HG03159 (cell line): ENCODE measurements at regions not wholly inside any gene's neighbourhood (a gene's known extent, or its start where the extent isn't known, plus 50 kb on each side); places are given as distances from the start of the nearest gene placed in this dataset.

Experiments
- ATAC-seq: cut with Tn5 transposase; IDR thresholded peaks from one replicate; pipeline ENCODE4 v1.9.1; 2021; ENCODE audit warnings: mild to moderate bottlenecking, moderate library complexity; ENCODE audit not compliant: unreplicated experiment

DNA sequence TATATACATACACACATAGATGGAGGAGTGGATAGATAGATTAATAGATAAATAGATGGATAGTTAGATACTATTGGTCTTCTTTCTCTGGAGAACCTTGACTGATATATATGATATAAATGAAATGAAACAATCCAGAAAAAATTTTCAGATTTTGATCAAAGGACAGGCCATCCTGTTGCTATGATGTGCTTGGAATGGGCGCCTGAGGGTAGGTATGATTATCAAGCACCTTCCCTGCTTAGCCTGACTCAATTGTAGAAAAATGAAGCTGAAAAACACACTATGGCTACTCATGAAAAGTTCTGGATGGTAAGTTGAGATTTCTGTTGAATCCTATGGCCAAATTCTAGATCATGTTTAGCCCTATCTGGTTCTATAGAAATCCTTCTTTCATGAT lies 266.5 kb upstream of the KLF4 start:
- ATAC-seq: no peak

DNA sequence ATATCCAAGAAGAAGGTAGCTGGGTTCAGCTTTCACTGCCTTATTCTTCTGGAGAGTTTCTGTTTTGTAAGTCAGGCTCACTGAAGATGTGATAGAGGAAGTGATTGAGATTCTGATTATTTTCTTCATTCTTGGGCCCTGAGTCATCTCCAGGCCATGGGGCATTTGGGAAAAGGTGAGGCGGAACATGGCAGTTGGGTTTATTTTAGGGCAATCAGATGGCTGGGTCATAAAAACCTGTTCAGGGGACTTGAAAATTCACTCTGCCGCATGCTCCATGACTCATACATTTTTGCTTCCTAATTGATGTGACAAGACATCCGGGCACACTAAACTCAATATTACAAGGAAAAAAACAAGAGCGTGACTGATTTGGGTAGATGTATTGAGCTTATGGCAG lies 265.7 kb upstream of the KLF4 start:
- ATAC-seq: no peak

DNA sequence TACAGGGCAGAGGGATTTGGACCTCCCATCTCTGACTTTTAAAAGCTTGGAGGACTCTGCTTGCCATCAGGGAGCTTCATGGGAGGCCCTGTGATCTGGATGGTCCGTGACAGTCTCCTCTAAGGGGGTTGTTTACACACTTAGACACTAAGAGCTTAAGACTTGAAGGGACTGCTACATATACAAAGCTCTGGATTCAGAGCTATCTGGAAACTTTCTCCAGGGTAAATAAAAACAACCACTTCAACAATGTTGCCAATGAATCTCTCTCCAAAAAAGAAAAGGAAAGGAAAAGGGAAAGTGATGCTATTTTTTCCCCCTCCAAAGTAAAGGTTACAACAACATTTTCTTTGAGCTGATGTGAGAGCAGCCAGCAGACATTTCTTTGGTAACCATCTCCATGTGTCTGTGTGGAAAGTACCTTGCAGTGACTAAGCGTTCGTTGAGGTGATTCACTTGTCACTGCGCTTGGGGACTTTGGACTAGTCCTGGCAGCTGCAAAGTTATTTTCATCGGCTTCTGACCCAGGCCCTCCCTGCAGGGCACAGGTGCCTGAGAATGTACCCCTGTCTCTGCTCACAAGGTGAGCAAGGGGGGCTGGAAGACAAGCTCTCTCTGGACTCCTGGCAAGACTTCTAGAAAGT lies 262.1 kb upstream of the KLF4 start:
- peak; percentile 73 for ATAC-seq

DNA sequence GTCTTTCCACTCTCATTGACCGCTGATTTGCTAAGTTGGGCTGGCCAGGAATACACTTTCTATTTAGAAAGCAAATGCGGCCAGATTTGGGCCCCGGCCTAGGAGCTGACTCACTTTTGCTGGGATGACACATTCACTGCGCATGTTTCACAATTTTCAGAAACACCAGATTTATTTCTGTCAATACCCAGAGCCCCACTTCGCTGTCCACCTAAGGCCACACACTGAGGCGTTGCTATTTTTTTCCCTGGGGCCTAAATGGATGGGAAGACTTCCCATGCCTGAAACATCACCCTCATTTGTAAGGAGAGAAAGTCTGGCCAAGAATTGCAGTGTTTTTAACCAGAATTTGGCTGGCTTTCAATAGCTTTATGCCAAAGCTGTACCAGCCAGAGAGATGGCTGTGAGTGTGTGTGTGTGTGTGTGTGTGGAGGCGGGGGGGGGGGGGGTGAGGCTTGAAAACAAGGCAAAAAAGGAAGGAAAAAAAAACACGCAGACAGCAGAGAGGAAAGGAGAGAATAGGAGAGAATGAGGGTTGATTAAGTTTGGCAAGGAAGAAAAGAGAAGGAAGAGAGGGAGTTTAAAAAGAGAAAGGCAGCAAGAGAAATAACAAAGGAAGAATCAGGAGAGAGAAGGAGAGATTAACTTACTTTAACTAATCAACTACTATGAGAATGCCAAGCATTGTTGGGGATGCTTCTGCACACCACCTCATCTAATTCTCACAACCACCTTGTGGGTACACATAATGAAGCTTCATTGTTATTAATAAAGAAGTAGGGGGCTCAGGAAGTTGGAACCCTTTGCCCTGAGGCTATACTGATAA lies 261.4 kb upstream of the KLF4 start:
- no peak for ATAC-seq

DNA sequence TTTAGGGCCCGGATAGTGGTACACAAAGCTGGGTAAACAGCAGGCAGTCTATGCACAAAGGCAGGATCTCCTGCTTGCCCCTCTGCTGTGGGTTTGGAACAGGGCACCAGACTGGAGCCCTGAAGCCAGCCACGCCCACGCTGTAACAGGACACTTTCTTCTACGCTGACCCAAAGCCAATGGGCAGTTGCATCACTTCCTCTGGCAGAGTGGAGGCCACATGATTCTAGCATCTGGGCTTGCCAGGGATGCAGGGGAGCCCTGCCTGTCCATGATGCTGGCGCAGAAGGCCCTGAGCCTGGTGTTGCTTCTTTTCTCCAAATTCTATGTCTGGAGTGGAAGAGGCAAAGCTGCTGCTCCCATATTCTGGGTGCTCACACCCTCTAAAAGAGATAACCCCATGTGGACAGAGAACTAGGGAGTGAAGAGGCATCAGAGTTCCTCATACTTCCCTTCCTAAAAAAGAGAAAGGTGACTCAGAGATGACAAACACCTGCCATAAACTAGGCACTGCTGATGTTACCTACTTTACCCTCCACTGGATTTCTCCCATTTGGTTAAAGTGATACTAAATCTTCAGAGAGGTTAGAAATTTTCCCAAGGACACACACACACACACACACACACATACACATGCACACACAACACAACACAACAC lies 260.3 kb upstream of the KLF4 start:
- no peak for ATAC-seq

DNA sequence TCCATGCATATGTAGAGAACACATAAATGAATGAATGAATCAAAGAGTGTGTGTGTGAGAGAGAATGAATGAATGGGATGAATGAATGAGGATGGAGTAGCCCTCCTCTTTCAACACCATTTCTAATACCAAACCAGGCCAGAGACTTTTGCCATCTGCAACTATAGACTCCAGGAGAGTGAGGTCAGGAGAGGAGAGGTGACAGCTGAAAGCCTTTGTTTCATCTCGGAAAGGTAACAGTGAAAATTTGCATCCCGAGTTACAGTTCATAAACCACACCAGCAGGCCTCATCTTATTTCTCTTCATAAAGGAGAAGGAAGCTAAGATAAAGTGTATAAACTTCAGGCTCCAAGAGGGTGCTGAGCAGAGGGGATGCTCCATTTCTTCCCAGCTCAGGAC lies 255.3 kb upstream of the KLF4 start:
- no peak for ATAC-seq

DNA sequence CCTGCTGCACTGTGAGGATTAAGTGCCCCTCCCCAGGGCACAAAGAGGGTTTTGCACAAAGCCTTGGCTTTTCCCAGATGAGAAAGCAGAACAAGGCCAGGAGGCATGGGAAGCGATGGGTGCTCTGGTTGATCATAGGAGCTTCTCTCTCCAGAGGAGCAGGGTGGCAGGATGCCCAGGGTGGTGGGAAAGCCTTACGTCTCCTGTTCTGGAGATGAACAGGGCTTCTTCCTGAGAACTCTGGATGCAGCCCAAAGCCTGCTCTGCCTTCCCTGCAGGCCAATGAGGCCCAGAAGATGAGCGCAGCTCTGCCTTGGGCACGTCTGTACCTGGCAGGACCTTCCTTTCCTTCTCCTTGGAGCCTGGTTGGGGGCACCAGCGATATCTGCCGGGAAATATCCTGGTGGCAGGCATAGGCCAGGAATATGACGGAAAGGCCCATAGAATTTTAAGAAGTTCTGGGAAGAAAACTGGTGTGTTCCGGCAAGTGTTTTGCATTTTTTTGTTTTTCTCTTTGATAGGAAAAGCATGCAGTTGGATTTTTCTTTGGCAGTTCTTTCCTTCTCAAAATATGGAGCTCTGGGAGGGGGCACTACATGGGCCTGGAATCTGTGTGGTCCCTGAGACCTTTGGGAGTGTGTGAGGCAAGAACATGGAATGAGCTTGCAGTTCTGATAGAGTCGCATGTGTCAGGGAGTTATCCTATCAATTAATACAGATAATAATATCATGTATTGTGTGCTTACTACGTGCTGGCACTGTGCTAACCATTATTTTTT lies 253.2 kb upstream of the KLF4 start:
- ATAC-seq: no peak

DNA sequence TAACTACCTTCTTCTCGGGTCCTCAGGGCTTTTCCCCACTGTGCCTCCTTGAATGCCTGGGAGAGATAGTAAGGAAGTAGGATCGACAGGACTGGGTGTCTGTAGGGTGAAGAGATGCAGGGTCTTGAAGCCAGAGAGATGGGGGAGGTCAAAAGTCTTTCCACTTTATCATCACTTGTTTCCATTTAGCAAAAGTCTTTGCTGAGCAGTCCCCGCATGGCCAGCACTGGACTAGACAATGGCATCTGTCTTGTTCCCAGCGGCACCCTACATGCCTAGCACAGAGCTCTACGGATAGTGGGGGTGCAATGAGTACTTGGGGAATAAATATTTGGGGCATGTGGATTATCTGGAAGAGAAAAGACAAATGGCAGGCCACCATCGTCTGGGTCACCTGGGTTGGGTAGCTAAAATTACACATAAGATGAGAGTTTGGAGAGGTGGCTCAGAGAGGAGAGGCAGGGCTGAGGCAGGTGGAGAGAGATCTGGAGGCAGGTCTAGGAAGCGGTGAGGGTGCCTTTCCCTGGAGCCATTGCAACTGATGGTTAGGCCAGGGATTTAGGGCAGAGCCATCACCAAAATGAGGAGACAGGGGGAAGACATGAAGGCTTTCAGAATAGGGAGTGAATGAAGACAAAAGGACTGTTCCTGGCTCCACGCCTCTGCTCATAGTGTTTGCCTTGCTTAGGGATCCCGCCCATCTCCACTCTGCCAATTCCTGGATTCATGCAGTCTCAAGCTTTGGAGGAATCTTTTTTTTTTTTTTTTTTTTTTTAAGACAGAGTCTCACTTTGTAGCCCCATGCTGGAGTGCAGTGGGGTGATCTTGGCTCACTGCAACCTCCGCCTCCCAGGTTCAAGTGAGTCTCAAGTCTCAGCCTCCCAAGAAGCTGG lies 250.8 kb upstream of the KLF4 start:
- ATAC-seq: no peak

DNA sequence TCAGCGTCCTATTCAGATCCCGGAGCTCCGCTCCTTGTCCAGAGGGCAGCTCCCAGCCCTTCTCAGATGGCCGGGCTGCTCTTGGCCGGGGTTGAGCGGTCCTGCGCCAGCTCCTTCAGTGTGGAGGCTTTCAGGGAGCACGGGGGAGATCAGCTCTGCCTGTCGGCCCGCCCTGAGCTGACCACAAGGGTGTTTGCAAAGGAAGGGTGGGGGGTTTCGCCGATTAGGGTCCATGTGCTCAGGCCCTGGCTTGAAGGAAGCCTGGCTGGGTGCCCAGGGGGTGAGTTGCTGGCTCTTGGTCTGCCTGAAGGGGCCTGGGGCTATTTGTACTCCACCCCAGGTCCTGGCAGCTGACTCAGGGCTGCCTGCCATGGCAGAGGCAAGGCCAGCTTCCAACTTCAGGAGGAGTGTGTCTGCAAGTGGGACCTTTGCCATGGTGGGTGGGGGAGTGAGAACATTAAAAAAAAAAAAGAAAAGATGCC lies 250.1 kb upstream of the KLF4 start:
- ATAC-seq: no peak

DNA sequence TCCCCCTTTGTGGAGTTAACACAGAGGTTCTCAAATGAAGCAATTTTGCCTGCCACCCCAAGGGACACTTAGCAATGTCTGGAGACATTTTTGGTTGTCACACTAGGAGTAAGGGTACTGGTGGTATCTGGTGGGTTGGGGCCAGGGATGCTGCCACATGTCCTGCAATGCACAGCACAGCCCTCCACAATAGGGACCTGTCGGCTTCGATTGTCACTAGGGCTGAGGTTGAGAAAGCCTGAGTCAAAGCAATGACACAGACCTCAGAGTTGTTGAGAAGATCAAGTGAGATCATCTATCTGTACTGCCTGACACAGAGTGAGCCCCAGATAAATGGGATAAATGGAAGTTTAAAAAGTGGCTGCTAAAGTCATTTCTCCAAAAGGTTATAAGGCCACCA lies 249.2 kb upstream of the KLF4 start:
- ATAC-seq: no peak

DNA sequence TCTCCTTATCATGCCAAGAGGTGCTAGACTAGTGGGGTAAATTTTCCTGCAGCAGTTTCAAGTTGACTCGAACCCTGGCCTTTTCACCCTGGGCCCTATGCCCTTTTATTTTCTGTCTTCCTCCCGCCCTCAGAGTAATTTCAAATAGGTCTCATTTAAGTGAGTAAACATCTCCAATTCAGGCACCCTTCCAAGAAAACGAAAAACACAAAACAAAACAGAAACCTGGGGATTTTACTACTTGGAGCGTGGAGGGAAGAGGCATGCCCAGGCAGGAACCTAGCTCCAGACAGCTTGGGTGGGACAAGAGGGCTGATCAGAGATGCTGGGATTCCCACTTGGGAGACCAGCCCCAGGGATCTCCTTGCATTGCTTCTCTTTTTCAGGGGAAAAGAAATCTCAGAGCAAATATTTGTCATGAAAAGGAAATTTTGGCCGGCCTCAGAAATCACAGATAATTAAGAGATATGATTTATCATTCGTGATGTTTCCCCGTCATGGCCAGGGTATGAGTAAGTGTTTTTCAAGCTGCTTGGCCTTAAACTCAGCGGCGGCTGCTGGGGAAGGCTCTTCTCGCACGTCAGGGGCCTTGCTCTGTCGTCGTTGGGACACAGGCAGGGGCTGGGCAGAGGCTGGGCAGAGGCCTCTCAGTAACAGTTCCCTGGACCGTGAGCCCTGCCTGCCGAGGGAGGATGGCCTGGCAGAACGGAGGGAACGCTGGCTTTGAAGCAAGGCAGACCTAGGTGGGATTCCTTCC lies 248.6 kb upstream of the KLF4 start:
- ATAC-seq: no peak

DNA sequence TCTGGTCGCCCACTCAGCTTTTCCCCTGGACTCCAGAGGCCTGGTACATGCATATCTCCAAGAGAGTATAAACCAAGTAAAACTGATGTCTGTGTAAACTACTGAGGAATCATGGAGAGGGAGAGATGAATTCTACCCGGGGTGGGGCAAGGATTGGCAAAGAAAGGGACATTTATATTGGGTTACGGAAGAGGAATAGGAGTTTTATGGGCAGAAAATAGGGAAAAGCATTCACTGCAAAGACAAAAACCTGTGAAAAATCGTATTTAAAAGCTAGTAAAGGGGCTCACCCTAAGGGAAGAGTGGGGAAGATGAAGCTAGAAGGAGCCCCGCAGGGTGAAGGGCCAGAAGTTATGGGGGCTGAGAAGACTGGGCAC lies 248.0 kb upstream of the KLF4 start:
- ATAC-seq: no peak

DNA sequence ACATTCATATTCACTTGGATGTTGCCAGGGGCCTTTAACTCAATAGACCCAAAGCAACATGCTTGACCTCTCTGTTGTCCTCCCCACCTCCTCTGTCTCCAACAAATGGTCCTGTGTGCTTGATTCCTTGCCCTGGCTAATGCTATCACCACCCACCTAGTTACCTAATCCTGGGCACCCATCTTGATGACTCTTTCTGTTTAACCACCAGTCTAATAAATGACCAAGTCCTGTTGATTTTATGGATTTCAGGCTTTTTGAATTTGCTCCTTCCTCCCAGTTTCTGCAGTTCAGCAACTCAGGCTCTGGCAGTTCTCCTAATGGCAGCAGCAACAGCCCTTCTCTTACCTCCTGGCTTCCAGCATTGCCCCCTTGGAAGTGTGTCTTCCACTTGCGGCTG lies 246.3 kb upstream of the KLF4 start:
- ATAC-seq: no peak

DNA sequence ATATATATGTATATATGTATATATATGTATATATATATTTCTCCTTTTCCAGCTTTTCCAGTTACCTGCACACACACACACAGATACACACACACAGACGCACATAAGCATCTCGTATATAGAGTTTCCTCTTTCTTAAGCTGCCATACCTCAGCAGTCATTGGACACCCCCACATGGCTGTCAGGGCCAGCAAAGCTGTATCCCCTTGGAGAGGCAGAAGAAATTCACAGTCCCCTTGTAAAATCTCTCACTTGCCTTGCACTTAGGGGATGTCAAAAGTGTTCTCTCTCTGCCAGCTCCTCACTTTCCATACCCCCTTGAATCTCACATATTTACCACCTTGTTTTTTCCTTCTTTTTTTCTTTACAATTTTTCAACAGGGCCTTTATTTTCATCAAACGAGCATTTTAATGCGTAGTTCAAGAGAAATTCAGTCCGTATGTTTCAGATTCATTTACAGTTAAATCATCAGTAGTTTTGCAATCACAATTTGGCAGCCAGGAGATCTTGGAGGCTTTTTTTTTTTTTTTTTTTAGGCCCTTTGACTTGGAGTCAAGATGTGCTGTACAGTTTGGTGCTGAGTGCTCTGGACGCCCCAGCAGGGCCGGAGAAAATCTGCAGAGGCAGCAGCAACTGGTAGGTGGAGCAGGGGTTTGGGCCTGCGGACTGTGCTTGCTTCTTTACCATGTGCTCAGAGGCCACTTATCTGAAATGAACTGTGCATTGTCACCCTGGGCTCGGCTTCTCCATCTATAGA lies 244.9 kb upstream of the KLF4 start:
- ATAC-seq: no peak

DNA sequence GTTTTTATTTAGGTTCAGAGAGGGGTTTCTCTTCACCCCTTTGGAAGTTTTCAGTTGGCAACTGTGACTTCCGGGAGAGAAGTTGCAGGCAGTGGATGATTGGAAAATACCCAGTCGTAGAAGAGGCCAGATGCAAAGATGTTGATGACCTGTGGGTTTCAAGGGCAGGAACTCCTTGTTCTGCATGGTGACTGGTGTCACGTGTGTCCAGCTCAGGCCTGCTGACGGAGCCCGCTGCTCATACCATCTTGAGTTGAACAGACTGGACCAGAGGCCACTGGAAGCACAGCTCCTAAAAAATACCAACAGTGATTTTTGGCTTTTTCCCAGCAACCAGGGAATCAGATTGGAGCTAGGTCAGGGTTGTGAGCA lies 243.9 kb upstream of the KLF4 start:
- ATAC-seq: no peak

DNA sequence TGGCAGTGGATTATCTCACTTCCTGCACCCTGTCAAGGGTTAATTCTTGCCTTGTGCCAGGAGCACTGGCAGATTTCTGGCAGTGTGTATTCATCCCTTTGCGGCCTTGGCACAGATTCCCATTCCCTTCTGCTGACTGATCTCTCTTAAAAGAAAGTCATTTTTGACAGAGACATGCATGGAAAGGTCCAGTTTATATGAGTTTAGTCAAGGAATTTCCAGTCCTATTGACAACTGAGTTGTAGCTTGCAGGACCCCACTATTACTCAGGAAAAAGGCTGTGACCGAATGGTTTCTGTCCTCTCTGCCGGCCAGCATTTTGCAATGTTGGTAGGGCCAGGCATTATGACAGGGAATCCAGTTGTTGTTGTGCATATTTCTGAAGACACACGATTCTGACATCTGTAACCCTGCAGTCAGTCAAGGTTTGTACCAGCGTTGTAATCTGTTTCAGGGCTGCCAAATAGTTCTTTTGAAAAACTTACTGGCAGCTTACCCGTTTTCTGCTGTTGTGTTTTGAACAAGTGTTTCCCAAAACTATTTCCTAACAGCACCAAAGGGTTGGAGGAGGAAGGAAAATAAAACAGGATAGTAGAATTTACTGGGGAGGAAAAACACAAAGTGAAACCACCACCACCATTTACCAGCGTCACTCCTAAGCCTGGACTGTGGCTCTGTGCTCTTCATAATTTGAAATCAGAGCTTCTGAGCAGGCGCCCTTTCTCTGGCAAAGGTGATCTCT lies 243.4 kb upstream of the KLF4 start:
- no peak for ATAC-seq

DNA sequence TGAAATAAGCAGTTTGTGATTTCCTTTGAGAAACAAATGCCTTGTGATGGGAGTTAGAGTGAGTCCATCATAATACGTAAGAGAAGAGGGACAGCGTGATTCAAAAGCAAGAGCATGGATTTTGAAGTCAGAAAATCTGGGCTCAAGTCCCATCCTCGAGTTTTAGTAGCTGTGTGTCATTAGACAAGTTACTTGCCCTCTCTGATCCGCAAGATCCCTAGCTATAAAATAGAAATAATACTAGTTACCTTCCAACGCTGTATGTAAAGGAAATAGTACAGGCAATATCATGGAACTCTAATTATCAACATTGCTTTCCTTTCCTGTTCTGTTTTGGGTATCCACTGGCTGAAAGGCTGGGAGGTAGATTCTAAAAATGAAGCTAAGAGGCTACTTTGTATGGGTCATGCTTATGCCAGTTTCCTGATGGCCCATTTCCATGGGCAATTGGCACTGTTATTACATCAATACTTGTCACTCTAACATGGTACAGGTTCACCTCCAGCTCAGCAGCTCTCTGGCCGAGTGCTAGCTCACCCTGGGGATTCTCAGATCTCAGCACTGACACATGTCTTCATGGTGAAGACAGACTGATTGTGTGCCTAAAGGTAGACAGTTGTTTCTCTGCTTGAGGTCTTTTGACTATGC lies 241.7 kb upstream of the KLF4 start:
- no peak for ATAC-seq

DNA sequence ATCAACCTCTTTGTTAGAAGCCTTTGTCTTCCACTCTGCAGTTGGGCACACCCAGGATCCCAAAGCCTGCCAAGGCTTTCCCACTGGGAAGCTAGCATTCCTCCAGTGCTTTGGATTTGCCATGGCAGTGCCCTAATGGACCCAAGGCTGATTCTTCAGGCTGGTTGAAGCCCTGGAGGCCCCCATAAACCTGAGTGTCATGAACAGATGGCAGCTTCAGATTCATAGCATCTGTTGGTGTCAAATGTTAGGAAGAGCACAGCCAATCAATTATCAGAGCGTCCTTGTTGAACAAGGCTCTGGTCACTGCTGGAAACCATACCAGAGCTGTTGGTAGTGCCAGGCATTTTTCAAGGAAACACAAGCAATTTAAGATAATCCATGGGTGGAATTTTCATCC lies 241.1 kb upstream of the KLF4 start:
- ATAC-seq: no peak
